Lower leg skin (tissue), 3 donors: ENCODE measurements at regions not wholly inside any gene's neighbourhood (a gene's known extent, or its start where the extent isn't known, plus 50 kb on each side); places are given as distances from the start of the nearest gene placed in this dataset.
"Not testable (repeated sequence)": the region's sequence is repeated elsewhere in the genome, so short reads cannot be mapped to it uniquely, and the experiment has no call there.

ENCODE experiments used
- CTCF ChIP-seq, 3 donors: fragments of 450-650 bp; IDR thresholded peaks; one replicate each; pipeline ENCODE4 v1.5.1; 2016; ENCODE audit warnings: antibody characterized with exemption in 3 of 3, mild to moderate bottlenecking in 3 of 3, moderate library complexity in 2 of 3
- POLR2A ChIP-seq, 2 donors: fragments of 450-650 bp; IDR thresholded peaks; one replicate each; pipeline ENCODE4 v1.6.1; 2016 to 2017; ENCODE audit warnings: antibody characterized with exemption in 2 of 2, mild to moderate bottlenecking in 1 of 2, moderate library complexity in 1 of 2

GRCh38 chr22:22774762-22775161 lies 112.9 kb upstream of the IGLL5 start:
- TF ChIP-seq CTCF, POLR2A (IDR thresholded peaks at IDR 0.05): not testable (repeated sequence)
